ENCODE measurements at regions not wholly inside any gene's neighbourhood (a gene's known extent, or its start where the extent isn't known, plus 50 kb on each side); places are given as distances from the start of the nearest gene placed in this dataset.

DNA sequence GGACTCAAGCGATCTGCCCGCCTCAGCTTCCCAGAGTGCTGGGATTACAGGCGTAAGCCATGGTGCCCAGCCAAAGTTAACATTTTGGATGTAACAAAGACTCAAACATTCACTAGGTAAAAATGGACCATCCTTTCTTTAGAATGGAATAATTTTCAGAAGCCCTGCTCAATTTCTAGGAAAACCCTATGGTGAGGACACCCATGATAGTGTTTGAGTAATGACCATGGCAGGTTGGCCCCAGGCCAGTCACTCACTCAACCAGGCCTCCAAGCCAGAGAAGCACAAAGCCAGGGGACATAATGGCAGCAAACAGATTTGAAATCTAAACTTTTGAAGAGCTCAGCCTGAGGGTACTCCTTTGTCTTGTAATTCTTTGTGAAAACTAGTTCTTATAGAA is 59.9 kb upstream of the GPR6 start:
- DNase-seq (ENCODE audit: low read depth) = no peak

DNA sequence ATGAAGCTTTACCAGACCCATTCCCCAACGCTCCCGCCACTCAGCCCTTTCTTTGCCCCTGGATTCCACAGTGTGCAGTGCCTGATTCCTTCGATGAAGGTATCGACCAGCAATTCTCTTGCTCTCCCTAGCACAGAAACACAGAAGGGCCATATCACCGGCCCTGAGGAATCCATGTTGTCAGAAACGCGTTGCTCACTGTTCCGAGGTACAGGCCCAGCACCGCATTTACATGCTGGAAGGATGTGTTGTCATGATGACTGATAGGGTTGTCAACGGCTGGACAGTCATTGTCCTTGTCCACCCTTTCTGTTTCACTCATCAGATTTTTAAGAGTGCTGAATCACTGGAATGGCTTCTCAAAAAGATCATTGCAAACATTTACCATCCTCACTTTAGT is 57.2 kb upstream of the GPR6 start:
- no peak for DNase-seq (ENCODE audit: low read depth)

DNA sequence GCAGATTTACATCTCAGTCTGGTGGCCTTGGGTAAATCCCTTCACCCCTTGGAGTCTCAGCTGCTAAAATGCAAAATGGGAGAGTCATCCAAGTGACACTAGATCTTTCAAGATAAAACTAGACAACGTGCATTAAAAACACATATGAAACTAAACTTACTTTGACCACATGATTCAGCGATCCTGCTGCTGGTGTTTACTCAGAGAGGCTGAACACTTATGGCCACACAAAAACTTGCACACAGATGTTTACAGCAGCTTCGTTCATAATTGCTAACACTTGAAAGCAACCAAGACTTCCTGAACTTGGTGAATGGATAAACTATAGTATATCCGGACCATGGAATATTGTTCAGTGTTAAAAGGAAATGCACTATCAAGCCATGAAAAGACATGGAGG is 55.3 kb upstream of the GPR6 start:
- no peak for DNase-seq (ENCODE audit: low read depth)

DNA sequence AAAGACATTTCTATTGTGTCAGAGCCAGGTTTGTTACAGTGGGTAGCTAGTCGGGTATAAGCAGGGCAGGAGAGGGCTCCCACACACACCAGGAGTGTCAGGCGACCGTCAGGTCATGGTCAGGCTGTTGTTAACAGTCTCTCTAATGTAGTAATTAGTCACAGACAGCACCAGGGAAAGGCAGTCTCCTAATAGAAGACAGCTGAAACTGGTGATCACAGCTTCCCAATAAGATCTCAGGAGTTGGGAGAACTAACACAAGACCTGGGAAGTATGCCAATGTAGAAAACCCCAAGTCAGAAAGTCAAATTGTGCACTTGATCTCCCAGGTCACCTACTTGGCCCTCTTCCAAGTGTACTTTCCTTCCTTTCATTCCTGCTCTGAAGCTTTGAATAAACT is 53.0 kb upstream of the GPR6 start:
- DNase-seq (ENCODE audit: low read depth) = no peak

DNA sequence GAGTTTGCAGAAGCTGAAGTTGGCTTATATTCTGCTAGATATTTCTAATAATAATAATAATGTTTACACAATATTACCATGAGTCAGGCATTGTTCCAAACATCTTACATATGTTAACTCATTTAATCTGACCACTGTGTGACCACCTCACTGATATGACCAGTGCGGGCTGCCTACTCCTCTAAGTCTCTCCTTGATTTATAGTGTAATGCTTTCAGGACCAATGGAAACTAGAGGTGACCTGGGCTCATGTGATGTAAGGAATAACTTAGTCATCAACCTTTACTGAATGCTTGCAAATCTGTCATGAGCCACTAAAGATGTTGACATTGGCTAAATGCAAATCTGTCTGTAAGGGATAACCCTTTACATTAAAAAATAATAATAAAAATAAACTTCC is 51.1 kb upstream of the GPR6 start:
- no peak for DNase-seq (ENCODE audit: low read depth)

Data from fibroblast of gingiva (primary cell).